ENCODE measurements at regions not wholly inside any gene's neighbourhood (a gene's known extent, or its start where the extent isn't known, plus 50 kb on each side); places are given as distances from the start of the nearest gene placed in this dataset.

GRCh38 chr3:16079519-16079918, 95.0 kb upstream of the GALNT15 start:
- TF ChIP-seq CTCF (IDR thresholded peaks at IDR 0.05) (no peak), ZFX (IDR thresholded peaks at IDR 0.05; ENCODE audit: borderline replicate concordance) (no peak)

Measured in 22Rv1 (cell line).